CD4-positive, alpha-beta T cell treated with Interleukin-17A for 1 hour (primary cell): ENCODE measurements at regions not wholly inside any gene's neighbourhood (a gene's known extent, or its start where the extent isn't known, plus 50 kb on each side); places are given as distances from the start of the nearest gene placed in this dataset.
"Not testable (repeated sequence)": the region's sequence is repeated elsewhere in the genome, so short reads cannot be mapped to it uniquely, and the experiment has no call there.

Experiments used
- DNase-seq: peaks from one replicate; pipeline ENCODE4 v3.0.0-alpha.2; 2020

DNA sequence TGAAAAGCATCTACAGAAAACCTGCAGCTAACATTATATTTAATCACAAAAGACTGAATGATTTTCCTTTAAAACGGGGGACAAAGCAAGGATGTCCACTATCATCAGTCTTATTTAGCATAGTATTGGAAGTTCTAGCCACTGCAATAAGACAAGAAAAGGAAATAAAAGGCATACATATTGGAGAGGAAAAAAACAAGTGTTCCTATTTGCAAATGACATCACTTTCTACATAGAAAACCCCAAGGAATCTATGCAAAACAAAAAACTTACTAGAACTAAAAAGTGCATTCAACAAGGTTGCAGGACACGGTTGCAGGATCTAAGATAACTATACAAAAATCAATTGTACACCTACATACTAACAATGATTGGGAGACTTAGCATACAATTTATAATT is 101.6 kb upstream of the MEF2A start:
- DNase-seq = no peak

DNA sequence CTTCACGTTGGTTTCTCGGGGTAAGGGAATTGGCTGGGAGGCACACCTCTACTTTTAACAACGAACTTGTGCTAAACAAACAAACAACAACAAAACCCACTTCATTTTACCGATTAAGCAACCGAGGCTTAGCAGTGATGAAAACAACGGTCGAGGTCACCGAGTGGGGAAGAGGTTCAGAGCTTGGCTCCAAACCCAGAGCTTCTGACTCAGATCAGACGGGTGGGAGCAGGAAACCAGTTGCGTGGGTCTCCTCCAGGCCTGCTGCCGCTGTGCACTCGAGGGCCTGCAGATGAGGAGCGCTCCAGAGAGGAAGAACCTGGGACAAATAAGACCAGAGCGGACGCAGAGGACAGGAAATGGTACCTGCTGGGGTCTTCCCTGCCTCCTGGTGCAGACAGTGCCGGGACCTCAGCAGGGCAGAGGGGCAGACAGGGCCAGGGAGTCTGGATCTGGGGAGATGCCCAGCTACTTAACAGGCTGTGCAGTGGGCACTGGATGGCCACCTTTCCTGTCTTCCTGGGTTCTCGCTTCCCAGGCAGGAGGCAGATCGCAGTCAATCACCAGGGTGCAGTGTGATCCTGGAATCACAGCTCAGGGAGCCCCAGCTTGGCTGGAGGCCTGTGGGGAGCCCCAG is 99.0 kb upstream of the MEF2A start:
- no peak for DNase-seq

DNA sequence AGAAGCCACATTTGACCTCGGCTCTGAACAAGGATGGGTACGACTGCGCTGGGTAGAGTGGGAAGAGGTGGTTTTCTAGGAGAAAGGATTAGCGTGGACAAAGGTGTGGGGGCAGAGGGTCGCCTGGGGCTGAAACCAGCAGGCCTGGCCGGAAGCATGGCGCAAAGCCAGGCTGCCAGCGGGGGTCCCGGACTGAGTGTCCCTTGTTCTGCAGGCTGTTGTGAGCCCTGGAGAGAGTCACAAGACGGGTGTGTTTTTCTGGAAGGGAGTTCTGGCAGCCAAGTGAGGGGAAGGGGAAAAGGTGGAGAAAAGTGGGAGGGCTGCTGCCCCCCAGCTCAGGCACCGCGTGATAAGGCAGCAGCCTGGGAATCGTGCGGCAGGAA is 98.5 kb upstream of the MEF2A start:
- no peak for DNase-seq

DNA sequence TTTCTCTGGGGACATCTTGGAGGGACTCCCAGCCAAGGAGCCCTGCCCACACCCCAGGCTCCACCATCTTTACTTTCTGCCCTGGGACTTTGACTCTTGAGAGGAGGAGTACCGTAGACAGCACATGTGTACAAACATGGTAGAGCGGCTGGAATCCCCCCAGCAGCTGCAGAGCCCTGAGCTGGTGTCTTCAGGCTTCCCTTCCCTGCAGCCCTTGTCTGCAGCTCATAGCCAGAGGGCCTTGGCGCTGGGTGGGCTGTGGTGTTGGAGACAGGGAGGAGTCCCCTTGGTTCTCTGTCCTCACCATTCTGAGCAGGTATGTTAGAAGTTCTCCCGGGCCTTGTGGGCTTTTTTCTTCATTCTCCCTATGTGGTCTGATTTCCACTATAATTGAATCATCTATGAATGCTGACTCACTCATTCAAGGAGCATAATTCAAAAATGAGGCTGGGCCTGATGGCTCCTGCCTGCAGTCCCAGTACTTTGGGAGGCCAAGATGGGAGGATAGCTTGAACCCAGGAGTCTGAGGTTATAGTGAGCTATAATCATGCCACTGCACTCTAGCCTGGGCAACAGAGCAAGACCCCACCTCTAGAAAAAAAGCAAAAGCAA is 97.8 kb upstream of the MEF2A start:
- DNase-seq = no peak

DNA sequence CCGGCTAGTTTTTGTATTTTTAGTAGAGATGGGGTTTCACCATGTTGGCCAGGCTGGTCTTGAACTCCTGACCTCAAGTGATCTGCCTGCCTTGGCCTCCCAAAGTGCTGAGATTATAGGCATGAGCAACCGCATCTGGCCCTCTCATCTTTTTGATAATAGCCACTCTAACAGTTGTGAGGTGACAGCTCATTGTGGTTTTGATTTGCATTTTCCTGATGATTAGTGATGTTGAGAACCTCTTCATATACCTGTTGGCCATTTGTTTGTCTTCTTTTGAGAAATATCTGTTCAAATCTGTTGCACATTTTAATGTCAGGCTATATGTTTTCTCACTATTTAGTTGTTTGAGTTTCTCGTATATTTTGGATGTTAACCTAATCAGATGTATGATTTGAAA is 95.6 kb upstream of the MEF2A start:
- DNase-seq = not testable (repeated sequence)

DNA sequence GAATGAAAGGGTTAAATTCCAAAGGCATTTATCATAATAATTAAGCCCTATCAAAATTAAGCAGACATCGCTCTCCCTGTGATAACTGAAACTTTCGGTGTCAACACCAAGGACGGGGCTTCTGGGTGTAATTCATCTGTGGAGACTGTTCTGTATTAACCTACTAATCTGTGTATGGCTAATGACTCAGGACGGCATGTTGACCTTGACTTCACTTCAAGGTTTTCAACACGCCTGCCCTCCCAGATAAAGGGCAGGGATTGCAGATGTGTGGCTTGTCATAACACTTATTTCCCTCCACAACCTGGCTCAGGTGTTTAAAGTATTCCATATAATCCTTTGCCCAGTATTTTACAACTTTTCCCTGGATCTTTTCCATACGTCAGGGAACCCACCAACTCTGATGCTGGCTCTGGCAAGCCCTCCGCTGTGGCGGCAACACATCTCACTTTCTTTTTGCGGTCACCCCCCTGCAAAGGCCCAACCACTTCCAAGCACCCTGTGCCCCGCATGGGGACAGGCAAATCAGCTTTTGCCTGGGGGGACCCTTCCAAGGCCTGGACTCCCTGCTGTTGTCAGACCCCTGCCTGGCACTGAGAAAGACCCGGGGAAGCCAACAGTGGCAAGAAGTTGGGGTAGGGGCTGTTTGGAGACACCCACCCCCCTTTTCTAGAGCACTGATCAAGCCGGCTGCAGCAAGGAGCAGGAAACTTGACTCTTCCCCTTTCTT is 93.2 kb upstream of the MEF2A start:
- DNase-seq = no peak

DNA sequence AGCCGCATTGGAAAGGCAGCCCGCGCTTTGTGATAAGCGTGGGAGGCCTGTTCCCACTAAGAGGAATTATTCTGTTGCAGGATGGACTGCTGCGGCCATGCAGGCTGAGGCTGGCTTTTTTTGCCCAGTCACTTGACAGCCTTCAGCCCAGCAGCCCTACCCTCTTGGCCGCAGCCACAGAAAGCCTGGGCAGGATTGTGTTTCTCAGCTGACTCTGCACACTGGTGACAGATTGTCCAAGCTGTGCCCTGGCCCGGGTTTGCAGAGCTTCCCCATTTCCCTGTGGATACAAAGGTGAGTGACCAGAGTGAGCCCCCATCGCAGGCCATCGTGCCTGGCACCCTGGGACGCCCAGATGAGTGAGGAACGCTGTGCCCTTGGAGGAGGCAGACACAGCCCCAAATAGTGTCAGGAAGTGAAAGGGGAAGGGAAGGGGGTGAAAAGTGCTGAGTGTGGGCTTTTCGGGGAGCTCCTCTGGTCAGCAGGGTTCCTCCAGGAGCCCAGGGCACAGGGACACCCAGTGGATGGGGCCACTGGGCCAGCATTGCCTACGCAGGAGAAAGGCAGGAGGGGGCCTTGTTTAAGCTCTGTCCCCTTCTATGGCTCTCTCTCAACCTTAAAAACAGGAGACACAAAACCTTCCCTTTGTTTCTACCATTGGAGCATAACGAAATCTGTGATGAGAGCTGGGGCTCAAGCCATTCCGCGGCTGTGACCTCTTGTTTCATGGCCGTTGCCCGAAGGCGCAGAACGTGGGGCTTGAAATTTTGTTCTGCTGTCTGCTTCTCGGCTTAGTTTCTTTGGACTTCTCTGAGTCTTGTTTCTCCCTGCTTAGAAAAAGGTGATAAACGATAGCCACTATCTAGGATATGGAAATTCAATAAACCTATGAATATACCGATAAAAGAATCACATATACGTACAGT is 91.5 kb upstream of the MEF2A start:
- DNase-seq = no peak

DNA sequence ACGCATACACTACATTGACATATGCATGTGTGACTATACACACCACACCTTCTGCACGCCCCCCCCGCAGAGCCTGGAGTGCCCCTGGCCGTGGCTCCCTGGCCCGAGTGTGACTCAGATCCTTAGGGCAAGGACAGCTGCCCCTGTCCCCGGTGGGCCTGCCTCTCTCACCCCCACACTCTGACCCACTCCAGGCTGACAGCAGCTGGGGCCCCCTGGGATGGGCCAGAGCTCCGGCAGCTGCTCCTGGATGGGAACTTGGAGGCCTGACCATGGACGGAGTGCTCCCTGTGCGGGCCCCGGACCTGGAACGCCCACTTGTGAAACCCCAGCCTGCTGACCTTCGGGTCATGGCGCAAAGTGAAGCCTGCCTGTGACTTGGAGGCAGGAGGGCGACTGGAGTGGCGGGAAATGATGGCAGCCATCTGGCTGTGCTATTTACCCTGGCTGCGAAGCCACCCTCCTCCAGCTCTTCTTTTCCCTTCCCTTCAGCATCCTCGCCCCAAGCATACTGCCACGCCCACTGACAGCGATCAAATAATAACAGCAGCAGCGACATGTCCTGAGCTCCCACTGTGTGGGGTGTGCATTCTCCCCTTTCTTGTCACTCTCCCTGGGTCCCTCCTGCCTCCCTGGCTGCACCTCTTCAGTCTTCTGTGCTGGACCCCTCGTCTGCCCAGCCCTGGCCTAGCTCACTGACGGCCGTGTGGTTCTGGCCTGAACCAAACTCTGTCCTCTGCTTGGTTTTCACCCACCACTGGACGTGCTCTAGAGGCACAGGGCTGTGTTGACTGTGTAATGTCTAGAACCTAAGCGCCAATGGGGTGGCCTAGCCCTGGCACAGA is 90.7 kb upstream of the MEF2A start:
- no peak for DNase-seq

DNA sequence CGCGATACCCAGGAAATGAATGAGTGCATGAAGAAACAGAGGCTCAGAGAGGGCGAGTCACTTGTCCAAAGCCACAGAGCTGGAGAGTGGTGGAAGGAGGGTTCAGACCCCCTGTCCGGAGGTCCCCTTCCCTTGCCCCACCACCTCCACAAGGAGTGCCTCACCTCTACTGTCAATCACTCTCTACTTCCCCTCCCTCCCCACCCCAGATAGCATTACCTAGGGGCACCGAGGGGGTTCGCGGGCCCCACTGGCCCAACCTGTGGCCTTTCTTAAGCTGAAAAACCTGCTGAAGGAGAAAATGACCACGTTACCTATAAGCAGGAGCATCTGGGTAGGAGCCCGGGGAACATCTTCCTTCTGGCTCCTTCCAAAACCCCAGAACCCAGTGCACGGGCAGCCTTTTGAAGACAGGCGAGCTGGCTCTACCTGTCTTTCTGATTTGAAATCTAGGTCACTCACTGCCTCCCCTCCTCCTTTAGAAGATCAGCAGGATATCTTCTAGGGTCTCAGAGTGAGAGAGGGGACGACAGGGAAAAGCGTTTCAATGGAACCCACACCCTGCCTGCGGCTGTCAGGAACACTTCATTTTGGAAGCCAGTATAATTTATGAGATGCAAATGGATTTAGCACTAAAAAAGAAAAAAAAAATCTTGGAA is 89.9 kb upstream of the MEF2A start:
- no peak for DNase-seq

DNA sequence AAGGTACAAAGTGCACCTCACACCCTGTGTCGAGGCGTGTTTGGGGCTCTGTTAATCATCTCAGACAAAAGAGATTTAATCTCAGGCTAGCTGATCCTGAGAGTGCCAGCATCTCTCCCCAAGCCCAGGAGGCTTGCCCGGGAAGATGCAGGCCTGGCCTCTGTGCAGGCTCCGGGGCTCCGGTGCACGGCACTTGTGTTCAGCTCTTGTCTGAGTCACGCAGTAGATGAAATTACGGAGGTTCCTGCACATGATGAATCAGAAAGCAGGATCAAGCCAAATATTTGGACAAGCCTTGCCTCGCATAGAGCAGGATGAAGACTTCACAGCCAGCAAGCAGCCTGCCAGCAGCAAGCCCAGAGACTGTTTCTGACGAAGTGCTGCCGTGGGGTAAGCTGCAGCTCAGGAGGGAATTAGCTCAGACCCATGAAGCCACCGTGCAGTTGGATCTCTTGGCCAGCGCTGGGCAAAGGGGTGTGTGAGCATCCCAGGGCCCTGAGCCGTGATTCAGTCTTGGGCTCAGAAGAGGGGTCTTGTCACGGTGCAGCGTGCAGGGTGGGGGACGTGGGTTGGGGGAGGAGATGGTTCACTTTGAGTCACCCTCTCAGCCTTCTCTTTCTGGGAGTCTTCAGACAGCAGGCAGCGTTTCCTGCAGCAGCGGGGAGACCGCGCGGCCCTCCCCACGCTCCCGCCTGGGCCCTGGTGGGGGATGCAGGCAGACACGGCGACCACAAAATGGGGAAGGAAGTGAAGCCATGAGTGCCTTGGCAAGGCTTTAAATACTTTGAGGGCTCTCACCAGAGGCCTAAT is 89.2 kb upstream of the MEF2A start:
- peak; percentile 9 for DNase-seq

DNA sequence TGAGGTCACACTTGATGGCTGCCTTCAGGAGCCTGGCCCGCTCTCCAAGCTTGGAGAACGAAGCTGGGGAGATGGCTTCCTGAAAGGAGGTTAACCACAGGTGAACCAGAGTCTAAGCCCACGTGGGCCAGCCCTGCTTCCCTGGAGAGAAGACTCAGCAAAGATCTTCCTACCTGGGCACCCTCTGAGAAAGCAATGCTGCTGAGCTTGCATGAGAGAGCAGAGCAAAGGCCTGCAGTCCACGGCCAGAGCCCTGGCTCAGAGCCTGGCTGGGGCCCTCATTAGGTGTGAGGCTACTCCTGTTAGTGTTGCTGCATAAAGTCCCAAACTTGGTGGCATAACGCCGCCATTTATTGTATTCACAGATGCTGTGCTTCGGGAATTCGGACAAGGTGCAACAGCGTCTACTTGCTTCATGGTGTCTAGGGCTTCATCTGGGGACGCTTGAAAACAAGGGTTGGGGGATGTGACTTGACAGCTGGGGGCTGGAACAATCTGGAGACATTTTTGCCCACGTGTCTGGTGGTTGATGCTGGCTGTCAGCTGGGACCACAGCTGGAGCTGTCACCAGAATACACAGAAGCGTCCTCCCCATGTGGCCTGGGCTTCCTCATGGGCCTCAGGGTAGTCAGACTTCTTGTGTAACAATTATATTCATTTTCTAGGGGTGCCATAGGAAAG is 87.9 kb upstream of the MEF2A start:
- no peak for DNase-seq

DNA sequence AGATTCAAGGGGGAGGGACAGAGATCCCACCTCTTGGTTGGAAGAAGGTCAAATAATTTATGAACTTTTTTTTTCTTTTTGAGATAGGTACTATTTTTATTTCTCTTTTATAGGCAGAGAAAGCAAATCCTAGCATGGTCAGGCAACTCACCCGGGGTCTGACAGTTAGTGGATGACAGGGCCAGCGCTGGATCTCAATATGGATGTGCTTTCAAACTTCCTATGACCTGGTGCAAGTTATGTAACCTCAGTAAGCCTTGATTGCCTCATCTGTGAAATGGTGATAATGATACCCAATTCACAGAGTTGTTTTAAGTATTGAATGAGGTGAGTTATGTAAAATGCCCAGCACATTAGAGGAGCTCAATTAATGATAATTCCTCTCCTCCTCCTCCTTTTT is 86.8 kb upstream of the MEF2A start:
- DNase-seq = no peak

DNA sequence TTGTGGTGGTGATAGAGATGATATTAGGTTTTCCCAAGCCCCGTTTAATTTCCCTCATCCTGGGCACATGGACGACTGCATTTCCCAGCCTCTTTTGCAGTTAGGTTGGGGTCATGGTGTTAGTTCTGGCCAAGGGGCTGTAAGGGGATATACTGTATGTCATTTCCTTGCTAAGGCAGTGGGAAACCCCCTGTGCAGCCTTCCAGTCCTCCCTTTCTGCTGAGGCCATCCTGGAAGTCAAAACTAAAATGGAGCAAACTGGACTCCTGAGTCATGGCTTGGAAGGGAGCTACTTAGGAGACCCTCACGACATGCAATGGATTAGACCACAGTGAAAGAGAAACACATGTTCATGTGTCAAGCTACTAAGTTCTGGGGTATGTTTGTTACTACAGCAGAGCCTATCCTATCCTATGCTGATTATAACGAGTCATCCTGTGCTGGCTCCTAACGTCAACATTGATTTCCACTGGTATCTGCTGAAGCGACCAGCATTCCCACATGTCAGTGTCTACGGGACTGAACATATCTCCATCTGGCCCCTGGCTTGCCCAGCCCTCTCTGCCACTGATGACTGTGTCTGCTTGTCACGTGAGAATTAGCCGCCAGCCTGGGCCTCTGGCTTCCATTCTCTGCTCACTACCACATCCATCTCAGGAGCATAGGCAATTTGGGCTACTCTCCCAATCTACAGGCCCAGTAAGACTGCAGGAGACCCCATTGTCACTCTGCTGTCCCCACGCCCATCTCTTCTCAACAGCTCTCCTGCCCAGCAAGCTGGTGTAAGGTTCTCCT is 85.6 kb upstream of the MEF2A start:
- DNase-seq = no peak

DNA sequence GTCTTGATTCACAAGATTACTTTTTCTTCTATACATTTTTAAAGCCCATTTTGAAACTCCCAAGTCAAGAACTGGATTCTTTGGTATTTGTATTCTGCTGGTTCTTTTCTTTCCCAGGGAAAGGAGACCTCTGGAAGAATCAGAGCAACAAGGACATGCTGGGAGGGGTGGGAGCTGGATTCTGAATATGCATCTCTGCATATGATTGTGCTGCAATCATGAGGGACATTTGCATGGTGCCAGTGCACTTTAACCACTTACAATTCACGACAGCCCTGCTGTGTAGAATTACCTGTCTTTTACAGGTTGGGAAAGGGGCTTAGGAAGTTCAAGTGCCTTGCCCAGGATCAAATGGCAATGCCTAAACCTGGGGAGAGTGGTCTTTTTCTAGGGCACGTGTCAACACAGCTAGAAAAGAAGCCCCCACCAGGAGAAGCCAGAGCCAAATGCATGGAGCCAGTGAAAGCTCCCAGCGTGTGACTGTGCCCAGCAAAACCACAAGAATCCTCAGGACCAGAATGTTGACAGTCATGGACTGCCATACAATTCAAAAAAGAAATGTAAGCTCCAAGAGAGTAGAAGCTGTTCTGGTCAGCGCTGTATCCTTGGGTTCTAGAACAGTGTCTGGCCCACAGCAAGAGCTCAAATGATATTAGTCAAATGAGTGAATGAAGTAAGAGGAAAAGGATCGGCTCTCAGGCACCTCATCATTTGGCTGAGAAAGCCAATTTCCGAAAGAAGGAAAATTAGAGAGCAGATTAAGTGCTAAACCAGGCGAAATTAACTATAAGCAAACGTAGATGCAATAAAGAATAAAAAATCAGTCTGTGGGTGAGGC is 84.5 kb upstream of the MEF2A start:
- DNase-seq = no peak

DNA sequence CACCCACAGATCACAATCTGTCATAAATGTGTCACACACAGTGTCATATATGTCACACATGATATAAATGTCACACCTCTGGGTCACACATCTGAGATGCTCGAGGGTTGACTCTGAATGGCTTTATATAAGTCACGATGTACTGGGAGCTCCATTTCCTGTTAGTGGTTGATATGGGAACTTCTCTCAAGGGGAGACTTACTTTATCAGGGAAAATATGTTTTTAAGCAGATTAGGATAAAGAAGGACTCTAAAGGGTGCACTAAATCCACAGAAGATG is 83.9 kb upstream of the MEF2A start:
- no peak for DNase-seq

DNA sequence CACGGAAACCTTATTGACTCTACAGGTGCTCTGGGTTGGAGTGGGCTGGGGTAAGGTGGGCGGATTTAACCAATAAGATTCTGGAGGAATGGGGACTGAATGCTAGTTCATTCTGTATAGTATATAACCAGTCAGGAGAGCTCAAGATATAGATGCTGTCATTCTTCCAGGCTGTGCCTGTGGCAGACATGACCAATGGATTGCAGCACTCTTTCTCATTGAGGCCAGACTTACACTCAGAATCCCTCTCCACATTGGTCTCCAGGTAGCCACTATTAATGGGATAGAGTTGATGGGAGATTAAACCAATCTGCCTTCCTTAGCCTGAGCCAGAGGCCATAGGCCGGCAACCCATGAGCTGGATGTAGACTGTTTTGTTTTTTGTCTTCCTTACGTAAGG is 82.8 kb upstream of the MEF2A start:
- DNase-seq = no peak

DNA sequence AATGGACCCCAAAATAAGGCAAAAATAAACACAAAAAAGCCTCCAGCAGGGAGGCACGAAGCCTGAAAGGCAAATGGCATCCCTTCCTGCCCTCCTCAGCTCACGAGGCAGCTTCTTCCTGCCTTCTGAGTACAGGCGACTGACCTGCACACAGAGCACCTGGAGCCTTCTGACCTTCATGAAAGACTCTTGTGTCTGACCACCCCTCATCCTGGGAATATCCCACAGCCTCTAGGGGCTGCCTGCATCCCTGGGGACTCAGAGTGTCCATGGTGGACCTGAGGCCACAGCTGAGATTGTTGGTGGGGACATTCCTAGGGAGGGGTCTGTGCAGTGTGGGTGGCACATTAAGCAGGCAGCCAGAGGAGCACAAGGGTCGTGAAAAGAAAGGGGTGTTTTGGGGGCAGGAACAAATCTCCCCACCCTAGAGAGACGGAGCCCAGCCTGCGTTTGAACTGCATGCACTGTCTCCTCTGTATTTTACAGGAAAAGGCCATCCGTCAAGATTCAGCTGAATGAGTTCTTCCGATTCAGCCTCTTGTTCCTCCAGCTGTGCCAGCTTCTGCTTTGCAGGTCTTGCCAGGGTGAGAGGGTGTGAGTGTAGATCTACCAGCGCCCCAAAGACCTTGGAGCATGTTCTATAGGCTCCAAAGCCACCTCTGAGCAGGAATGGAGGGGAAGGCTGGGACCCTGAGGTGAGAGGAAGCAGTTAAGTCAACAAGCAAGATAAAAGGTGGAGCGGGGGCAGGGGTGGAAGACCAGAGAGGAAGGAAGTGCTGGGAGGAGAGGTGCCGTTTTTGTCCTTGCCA is 80.4 kb upstream of the MEF2A start:
- DNase-seq = no peak

DNA sequence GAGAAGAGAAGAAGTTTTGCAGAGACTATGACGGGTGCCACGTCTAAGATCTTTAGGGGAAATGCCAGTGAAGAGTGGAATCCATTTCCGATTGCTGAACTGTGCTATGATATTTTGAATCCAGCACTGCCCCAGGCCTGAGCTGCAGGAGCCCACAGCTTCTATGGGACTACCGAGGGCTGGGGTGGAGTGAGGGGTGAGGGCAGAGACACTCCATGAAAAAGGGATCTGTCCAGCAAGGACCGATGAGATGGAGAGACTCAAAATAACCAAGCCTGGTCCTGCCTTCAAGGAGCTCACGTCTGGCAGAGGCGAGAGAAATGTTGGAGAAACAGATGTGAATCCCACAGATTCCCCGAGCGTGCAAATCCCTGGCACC is 79.8 kb upstream of the MEF2A start:
- no peak for DNase-seq
